DOHH2 (cell line): ENCODE measurements at regions not wholly inside any gene's neighbourhood (a gene's known extent, or its start where the extent isn't known, plus 50 kb on each side); places are given as distances from the start of the nearest gene placed in this dataset.

Experiments
- H3F3A ChIP-seq: fragments of 200-600 bp; sonication (generic), shearing (Covaris generic); 2 replicates; pipeline ENCODE4 v1.6.0; 2016; ENCODE audit warnings: antibody characterized with exemption, mild to moderate bottlenecking; ENCODE audit not compliant: control insufficient read depth, insufficient read depth
- H3K27ac ChIP-seq: fragments of 200-600 bp; sonication (generic); 2 replicates; pipeline ENCODE4 v1.5.1; 2014; ENCODE audit warnings: low read depth, mild to moderate bottlenecking, low read length, moderate library complexity
- H3K27me3 ChIP-seq: fragments of 200-600 bp; sonication (generic); 2 replicates; pipeline ENCODE4 v1.6.1; 2014; ENCODE audit warnings: mild to moderate bottlenecking, low read length, mixed read lengths; ENCODE audit not compliant: control insufficient read depth
- H3K36me3 ChIP-seq: fragments of 200-600 bp; sonication (generic); 2 replicates; pipeline ENCODE4 v1.6.1; 2014; ENCODE audit warnings: mild to moderate bottlenecking, low read length, moderate library complexity, mixed read lengths; ENCODE audit not compliant: control insufficient read depth
- H3K4me1 ChIP-seq: fragments of 200-600 bp; sonication (generic); 2 replicates; pipeline ENCODE4 v1.6.1; 2014; ENCODE audit warnings: mild to moderate bottlenecking, low read length, mixed read lengths; ENCODE audit not compliant: control insufficient read depth
- H3K4me2 ChIP-seq: fragments of 200-600 bp; sonication (generic); 2 replicates; pipeline ENCODE4 v1.6.0; 2014; ENCODE audit warnings: mild to moderate bottlenecking, low read length, moderate library complexity
- H3K4me3 ChIP-seq: fragments of 200-600 bp; sonication (generic); 2 replicates; pipeline ENCODE4 v1.5.1; 2014; ENCODE audit warnings: mild to moderate bottlenecking, low read length, mixed read lengths
- H3K79me2 ChIP-seq: fragments of 200-600 bp; sonication (generic); 2 replicates; pipeline ENCODE4 v1.6.1; 2014; ENCODE audit warnings: mild to moderate bottlenecking, low read length, mixed read lengths; ENCODE audit not compliant: control insufficient read depth
- H3K9me2 ChIP-seq: fragments of 200-600 bp; sonication (generic); replicated peaks from 2 replicates; pipeline ENCODE4 v1.6.1; 2014; ENCODE audit warnings: mild to moderate bottlenecking, low read length, mixed read lengths; ENCODE audit not compliant: control insufficient read depth
- H3K9me3 ChIP-seq: fragments of 200-600 bp; sonication (generic); 2 replicates; pipeline ENCODE4 v1.6.1; 2014; ENCODE audit warnings: antibody characterized with exemption, low read length, mixed read lengths; ENCODE audit not compliant: control insufficient read depth, insufficient read depth
- H4K20me1 ChIP-seq: fragments of 200-600 bp; sonication (generic); 2 replicates; pipeline ENCODE4 v1.6.0; 2014; ENCODE audit warnings: low read depth, mild to moderate bottlenecking, antibody characterized with exemption, low read length, moderate library complexity; ENCODE audit not compliant: control insufficient read depth, insufficient read depth
- CTCF ChIP-seq: fragments of 200-600 bp; sonication (generic); IDR thresholded peaks from one replicate; pipeline ENCODE4 v1.5.1; 2014; ENCODE audit warnings: antibody characterized with exemption, mild to moderate bottlenecking, low read depth, low read length; ENCODE audit not compliant: poor library complexity, severe bottlenecking
- EZH2phosphoT487 ChIP-seq: fragments of 200-600 bp; sonication (generic); IDR thresholded peaks from 2 replicates; pipeline ENCODE4 v1.6.1; 2017; ENCODE audit warnings: borderline replicate concordance, mild to moderate bottlenecking, antibody characterized with exemption, low read length, moderate library complexity, mixed read lengths

DNA sequence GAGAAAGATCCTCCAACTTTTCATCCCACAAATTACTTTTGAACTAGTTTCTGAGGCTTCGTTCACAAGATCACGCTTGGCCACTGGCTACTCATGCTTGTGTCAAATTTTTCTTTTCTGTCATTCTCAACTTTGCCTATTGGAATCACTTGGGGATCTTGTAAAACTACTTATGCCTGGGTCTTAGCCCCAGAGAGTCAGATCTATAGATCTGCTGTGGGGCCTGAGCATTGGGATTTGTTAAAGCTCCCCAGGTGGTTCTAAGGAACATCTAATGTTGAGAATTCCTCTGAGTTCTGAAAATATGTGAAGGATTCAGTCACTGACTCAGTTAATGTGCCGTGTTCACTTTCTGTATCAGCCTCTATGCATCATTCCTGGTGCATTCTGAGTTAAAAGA, 71.7 kb upstream of the VGLL3 start:
- H3K9me3 ChIP-seq, result no peaks in the 10 kb centered on the region
- no peaks in the 10 kb centered on the region for H3K4me1 ChIP-seq
- H4K20me1 ChIP-seq, result no peaks in the 10 kb centered on the region
- H3F3A ChIP-seq, result no peaks in the 10 kb centered on the region
- no peak overlapping the region for H3K27ac ChIP-seq
- no peak overlapping the region for H3K4me3 ChIP-seq
- H3K4me2 ChIP-seq, result no peak overlapping the region
- no peaks in the 10 kb centered on the region for H3K36me3 ChIP-seq
- H3K27me3 ChIP-seq, result no peaks in the 10 kb centered on the region
- no peaks in the 10 kb centered on the region for H3K9me2 ChIP-seq
- no peak for TF ChIP-seq EZH2phosphoT487
- TF ChIP-seq CTCF, result no peak
- no peaks in the 10 kb centered on the region for H3K79me2 ChIP-seq

GRCh38 chr3:87057474-87057873, 66.5 kb upstream of the VGLL3 start:
- H3K4me3 ChIP-seq, result no peak overlapping the region
- no peaks in the 10 kb centered on the region for H3K36me3 ChIP-seq
- H3K4me2 ChIP-seq, result no peak overlapping the region
- no peaks in the 10 kb centered on the region for H3K9me3 ChIP-seq
- no peak overlapping the region for H3K27ac ChIP-seq
- no peaks in the 10 kb centered on the region for H3K27me3 ChIP-seq
- TF ChIP-seq CTCF, result no peak
- no peak for TF ChIP-seq EZH2phosphoT487
- H4K20me1 ChIP-seq, result no peaks in the 10 kb centered on the region
- H3K9me2 ChIP-seq, result no peaks in the 10 kb centered on the region
- no peaks in the 10 kb centered on the region for H3K4me1 ChIP-seq
- H3F3A ChIP-seq, result no peaks in the 10 kb centered on the region
- H3K79me2 ChIP-seq, result no peaks in the 10 kb centered on the region

DNA sequence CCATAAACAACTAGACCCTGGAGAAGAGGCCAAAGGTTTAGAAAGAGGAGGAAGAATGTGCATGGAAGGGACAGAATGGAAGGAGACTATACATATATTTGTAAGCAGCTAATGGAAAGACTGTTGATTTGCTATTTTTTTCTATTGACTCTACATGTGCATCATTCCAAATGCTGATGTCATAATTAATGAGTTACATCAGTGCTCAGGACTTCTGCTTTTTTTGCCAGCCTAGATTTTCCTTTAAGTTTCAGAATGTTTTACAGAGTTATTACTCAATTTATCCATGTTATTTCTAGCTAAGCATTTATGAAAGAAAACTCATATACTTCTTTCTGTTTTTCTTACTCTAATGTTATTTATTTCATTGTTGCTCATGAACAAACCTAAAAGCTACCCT, 62.6 kb upstream of the VGLL3 start:
- Histone ChIP-seq H3K9me3 (no peaks in the 10 kb centered on the region), H3K27me3 (no peaks in the 10 kb centered on the region), H3F3A (no peaks in the 10 kb centered on the region), H4K20me1 (no peaks in the 10 kb centered on the region), H3K36me3 (no peaks in the 10 kb centered on the region), H3K79me2 (no peaks in the 10 kb centered on the region), H3K4me1 (no peaks in the 10 kb centered on the region), H3K4me2 (no peak overlapping the region), H3K9me2 (no peaks in the 10 kb centered on the region), H3K27ac (no peak overlapping the region), H3K4me3 (no peak overlapping the region)
- TF ChIP-seq EZH2phosphoT487, result no peak
- TF ChIP-seq CTCF, result no peak
